Ramos (cell line): ENCODE measurements at regions not wholly inside any gene's neighbourhood (a gene's known extent, or its start where the extent isn't known, plus 50 kb on each side); places are given as distances from the start of the nearest gene placed in this dataset.
"Not testable (repeated sequence)": the region's sequence is repeated elsewhere in the genome, so short reads cannot be mapped to it uniquely, and the experiment has no call there.

Experiments
- in situ Hi-C: fragments of 300-500 bp; cut with MboI; formaldehyde crosslinking; loops from one replicate; pipeline ENCODE4 v1.14.3; 2022; ENCODE audit warnings: low sequenced_read_pairs; ENCODE audit not compliant: unreplicated experiment

DNA sequence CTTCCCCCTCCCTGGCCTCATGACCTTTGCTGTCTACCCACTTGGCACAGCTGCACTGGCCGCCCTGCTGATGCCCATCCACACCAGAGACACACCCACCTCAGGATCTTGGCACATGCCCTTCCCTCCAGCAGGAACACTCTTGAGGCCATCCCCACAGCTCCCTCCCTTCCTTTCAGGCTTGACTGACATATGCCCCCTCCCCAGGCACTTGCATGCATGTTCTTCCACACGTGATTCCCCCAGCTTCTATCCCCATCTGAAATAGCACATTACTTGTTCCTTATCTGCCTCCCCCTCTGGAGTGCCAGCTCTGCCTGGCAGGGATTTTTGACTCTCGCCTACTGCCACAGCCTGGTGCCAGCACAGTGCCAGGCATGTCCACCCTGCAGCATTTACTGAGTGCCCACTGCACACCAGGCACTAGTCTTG, 98.5 kb upstream of the SLC25A33 start:
- in situ Hi-C loops: no loop called here

DNA sequence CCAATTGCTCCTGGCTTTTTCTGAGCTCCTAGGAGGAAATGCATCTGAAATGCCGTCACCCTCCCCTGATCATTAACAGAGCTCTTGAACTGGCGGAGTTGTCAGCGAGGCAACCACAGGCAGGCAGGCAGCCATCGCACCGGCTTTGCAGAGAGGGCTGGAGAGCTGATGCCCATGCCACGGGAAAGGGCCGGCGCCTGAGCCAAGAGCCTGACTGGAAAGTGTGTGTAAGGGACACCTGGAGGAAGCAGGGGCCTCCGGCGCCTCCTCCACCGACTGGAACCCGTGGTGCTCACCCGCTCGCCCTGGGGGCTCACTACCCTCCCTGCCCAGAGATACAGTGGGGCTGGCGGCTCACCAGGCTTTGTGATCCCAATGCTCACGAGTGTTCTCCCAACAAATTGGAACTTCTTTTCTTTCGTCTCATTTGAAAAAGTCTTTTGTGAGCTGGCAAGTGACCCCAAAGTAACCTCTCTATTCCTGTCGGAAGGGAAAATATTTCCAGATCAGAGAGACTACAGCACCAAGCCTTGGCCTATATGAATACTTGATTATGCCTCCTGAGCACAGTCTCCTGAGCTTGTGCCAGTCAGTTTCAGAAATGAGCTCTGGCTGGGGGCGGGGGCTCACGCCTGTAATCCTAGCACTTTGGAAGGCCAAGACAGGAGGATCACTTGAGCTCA, 97.7 kb upstream of the SLC25A33 start:
- in situ Hi-C loops: no loop called here

DNA sequence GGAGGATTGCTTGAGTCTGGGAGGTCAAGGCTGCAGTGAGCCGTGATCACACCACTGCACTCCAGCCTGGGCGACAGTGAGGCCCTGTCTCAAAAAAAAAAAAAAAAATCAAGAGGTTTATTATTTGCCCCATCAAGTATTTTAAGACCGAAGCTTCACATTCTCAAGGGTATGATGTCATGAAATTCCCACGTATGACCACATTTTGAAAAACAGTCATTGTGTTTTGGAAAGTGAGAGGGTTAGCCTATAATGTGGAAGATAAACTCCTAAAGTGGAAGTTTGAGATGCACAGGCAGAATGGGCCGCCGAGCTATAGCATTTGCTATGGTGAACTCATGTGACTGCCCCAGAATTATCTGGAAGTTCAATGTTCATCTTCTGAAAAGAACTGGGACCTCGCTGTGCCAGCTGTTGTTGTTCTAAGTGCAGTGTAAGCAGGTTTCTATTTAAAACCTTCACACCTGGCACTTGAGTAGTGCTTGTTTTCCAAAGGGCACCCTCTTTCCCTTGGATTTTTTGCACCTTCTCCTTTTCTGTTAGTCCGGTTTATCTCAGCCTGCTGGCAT, 96.9 kb upstream of the SLC25A33 start:
- in situ Hi-C loops: no loop called here

DNA sequence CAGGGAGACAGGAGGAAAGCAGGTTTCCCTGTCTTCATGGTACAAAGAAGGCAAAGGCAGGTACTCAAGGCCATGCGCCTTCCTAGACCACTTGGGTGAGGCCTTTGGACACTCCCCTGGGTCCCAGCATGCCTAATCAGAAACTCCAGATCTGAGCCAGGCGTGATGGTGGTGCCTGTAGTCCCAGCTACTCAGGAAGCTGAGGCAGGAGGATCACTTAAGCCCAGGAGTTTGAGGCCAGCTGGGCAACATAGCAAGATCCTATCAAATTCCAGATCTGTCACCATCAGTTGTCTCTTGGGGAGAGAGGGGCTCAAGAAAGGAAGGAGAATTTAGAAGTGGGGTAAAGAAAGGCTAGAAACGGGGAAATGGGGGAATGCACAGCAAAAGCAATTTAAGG, 96.3 kb upstream of the SLC25A33 start:
- in situ Hi-C loops: no loop called here

DNA sequence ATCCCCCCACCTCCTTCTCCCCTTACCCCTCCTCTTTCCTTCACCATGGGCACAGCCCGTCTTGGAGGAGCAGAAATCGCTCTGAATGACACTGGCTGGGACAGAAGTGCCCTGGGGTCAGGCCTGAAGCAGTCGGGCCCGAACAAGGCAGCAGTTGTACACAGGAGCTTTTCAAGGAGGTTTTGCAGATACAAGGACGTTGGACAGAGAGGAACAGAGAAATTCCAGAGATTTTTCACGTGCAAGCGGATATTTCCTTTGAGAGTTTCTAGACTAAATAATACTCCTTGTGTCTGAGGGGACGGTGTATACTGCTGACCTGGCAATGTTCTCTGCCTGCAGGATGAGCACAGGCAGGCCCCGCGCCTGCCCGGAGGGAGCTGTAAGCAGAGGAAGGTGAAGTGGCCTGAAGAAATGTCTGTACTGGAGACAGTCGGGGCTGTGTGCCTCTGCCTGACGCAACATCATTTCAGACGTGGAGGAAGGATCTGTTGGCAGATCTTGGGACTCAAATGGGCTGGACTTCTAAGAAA, 95.3 kb upstream of the SLC25A33 start:
- in situ Hi-C loops: no loop called here

DNA sequence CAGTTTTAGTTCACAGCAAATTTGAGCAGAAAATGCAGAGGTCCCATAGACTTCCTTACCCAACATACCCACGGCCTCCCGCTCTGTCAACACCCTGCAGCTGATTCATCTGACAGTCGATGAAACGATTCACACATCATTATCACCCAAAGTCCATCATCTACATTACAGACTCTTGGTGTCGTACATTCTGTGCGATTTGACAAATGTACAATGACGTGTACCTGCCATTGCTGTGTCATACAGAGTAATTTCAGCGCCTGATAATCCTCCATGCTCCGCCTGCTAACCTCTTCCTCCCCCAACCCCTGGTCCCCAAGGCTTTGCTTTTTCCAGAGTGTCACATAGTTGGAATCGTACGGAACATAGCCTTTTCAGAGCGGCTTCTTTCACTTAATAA, 94.7 kb upstream of the SLC25A33 start:
- in situ Hi-C loops: no loop called here

DNA sequence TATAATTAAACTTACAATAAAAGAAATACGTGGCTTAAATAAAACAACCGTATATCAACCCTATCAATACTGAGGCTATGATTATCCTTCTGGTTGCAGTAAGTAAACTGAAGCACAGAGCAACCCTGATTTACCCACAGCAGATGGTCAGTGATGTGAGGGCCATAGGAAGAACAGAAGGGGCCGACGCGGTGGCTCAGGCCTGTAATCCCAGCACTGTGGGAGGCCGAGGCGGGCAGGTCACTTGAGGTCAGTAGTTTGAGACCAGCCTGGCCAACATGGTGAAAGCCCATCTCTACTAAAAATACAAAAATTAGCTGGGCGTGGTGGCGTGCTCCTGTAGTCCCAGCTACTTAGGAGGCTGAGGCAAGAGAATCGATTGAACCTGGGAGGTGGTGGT, 94.2 kb upstream of the SLC25A33 start:
- in situ Hi-C loops: not testable (repeated sequence)

DNA sequence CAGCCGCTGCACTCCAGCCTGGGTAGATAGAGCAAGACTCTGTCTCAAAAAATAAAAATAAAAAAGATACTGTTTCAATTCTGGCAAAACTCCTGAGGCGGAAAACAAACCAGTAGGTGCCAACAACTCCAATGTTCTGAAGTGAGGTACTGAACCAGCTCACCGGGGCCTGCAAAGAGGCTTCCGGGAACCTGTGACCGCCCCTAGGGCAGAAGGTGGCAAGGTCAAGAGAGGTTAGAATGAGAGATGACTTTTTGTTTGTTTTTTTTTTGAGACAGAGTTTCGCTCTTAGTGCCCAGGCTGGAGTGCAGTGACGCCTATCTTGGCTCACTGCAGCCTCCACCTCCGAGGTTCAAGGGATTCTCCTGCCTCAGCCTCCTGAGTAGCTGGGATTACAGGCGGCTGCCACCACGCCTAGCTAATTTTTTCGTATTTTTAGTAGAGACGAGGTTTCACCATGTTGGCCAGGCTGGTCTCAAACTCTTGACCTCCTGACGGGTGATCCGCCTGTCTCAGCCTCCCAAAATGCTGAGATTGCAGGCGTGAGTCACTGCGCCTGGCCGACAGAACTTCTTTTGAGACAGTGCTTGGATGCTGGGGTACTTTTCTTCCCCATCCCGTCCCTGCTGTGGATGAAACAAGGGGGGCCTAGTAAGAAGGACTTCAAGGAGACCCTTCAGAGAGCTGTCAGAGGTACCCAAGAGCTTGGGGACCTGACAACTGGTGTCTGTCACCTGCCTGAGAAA, 91.9 kb upstream of the SLC25A33 start:
- in situ Hi-C loops: no loop called here

DNA sequence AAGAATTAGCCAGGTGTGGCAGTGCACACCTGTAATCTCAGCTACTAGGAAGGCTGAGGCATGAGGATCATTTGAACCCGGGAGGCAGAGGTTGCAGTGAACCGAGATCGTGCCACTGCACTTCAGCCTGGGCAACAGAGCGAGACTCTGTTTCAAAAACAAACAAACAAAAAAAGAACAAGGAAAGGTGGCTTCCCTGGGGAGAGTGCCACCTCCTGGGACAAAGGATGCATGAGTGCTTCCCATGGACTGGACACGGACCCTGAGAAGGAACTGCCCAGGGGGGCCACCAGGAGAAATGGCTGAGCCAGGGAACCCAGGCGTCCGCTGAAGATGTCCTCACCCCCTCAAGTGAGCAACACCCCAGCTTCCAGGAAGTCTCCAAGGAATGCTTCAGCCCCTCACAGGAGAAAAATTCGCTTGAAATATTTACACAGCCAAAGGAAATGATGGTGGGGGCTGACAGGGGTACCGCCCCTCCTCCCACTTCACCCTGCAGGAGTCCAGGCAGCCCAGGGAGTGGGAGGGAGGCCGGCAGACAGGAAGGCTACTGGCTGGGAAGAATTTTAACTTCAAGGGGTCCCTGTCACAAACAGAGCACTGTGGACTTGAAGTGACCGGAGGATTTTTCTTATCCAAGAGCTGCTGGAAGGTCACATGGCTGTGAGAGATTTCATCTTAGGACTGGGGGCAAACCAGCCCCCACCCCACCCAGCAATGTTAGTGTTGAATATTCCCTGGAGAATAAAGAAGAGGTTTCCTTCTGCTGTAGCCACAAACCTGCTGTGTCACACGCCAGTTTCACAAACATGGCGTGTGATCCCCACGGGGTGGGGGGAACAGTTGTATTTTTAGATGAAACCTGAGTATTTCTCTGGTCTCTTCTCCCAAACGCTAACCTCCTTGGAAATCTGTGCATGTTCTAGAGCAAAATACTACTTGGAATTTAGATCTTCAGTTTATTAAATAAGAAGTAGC, 90.8 kb upstream of the SLC25A33 start:
- in situ Hi-C loops: no loop called here

DNA sequence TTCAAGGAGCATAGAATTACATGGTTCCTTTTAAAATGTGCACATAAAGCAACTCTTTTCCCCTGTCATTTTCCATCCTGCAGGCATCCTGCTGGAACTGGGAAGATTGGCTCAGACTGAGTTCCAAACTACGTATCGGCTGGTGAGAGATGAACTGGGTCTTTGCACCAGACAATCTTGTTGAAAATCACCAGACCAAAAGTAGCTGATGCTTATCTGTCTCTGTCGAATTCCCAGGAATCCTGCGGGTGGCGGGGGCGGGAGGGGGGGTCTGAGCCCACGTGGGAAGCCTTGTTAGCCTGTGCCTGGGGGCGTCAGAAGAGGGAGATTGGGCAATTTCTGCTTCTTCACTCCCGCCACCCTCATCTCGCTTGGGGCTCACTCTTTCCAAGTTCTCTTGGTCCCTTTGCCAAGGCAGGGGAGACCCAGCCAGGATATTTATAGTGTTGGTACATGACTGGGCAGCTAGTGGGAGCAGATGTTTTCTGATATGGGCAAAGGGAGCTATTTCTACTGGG, 90.1 kb upstream of the SLC25A33 start:
- in situ Hi-C loops: no loop called here

DNA sequence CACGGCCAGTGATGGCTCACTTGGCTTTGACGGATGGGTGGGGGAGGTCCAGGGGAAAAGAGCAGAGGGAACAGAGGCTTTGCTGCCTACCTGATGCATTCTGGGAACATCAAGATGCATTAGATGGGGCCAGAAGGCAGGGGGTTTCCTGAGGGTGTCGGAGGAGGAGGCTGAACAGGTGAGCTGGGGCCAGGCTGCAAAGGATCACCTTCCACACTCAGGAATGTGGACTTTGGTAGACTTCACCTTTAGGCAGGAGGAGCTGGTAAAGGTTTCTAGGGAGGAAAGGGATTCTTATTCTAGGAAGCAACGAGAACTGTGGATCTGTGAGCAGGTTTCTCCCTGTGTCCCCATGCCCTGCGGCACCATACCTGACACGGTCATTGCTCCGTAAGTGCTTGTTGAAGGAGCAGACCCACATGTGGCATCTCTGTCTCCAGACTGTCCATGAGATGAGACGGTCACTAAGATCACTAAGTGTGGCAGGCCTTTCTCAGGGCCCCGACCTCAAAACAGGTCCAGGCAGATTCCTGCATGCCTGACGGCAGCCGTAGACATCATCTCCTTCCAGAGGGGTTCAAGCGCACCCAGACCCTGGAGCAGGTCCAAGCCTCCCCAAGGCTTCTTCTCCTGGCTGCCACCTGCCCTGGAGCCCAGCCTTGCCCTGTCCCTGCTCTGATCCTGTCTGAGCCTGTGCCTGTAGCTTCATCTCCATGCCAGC, 89.1 kb upstream of the SLC25A33 start:
- in situ Hi-C loops: no loop called here

DNA sequence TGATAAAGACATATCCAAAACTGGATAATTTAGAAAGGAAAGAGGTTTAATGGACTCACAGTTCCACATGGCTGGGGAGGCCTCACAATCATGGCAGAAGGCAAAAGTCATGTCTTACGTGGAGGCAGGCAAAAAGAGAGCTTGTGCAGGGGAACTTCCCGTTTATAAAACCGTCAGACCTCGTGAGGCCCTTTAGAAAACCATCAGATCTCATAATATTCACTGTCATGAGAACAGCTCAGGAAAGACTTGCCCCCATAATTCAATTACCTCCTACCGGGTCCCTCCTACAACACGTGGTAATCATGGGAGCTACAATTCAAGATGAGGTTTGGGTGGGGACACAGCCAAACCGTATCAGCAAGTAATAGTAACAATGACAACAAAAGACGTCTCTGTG, 88.2 kb upstream of the SLC25A33 start:
- in situ Hi-C loops: no loop called here

DNA sequence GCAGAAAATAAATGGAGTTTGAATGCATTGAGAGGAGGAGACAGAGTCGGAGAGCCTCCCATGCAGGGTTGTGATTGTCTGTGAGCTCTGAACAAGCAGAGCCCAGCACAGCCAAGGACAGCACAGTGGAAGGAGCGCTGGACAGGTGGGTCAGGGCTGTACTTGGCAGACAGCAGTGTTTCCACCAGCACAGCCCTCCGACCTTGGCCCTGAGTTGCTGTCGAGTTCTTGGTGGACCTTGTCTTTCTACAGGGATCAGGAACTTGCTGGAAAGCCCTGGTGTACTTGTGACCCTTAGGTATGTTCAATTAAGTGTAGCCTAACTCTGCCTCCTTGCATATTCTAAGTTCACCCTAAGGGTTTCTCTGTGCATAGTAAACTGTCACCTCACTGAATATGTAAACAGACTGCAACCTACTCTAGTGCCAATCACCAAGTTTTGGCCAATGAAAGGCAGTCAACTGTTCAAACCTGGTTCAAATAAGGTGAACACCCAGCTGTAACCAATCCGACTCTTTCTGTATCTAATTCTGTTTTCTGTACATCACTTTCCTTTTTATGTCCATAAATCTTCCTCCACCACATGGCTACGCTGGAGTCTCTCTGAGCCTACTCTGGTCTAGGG, 86.6 kb upstream of the SLC25A33 start:
- in situ Hi-C loops: no loop called here

DNA sequence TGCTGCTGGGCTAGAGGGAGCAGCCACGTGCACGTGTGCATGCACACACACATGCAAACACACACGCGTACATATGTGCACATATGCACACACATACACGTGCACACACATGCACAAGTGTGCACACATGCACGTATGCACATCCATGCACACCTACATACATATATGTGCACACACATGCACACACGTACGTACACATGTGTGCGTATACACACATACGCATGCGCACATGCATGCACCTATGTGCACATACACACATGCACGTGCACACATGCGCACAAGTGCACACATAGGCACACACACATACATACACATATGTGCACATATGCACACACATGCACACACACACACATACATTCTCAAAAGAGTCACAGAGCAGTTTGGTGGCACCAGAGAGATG, 85.9 kb upstream of the SLC25A33 start:
- in situ Hi-C loops: no loop called here

DNA sequence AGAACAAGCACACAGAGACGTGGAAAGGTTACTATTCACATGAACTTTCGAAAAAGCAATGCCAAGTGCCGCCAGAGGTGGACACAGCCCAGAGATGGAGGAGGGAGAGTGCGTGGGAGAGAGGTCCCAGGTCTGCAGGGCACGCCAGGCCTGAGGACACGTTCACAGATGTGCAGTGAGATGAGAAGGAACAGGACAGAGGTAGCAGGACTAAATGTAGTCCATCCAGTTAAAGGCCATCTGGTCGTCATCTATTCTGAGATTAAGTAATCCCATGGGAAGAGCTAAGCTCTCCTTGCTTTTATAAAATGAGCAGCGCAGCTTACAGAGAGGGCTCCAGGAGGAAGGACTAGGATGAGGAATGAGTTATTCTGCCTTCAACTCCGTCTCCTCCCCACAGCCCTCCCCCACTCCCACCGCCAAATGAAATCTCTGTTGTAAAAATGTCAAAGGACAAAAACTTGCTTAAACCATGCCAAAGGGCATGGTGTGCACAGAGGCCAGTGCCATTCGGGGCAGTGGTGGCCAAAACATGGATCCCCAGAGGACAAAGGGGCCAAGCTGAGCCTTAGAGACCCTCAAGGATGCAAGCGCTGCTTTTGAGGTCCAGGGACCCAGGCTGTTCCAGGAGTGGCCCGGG, 85.4 kb upstream of the SLC25A33 start:
- in situ Hi-C loops: no loop called here

DNA sequence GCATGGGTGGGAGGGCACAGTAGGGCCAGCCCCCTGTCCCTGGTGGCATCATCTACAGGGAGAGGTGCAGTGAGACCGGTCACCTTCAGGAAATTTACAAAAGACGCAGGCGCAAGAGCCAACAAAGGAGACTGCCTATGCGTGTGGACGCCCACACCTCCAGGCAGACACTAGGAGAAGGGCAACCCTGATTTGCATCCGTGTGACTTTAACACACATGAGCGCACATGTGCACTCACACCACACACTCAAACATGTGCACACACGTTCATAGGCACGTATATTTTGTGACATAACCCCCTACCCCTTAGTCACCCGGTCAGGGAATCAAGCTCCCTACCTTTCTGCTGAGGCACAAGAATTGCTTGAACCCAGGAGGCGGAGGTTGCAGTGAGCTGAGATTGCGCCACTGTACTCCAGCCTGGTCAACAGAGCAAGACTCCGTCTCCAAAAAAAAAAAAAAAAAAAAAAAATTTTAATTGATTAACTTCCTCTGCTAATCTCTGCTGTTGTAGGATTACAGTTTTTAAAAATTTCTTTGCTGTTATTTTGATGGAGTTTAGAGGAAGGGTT, 84.7 kb upstream of the SLC25A33 start:
- in situ Hi-C loops: loop anchor here (5.0 kb wide), 1 partner anchor 167 kb away; no protein-coding TSS in a partner anchor

DNA sequence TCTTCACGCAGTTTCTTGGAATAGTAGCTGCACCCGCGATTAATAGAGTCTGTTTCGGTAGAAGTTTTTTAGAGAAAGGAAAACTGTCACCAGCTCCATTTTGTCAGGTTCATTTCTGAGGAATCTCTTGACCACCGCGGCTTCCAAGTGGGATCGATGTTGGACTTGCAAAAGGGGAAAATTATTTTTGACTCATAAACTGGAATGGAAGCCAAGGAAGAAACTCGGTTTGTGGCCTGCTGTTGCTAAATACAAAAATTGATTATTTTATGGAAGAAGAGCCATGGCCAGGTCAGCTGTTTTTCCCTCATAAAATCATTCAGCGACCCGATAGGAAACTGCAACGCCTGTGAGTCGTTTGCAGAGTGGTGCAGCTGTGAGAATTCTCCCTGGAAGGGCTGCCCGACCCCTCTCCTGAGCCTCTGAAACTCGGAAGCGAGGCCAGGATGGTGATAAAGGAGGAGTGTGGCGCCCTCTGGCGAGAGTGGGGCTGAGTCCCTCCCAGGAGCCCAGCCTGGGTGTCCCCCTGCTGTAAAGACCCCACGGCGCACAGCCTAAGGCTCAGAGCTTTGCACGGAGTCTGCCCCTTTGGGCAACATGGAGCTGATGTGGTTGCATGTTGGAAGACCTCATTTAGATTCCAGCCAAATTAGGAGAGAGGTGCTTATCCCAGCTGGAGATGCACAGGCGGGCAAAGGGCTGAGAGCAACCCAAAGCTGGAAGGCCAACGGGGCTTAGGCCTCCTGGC, 83.6 kb upstream of the SLC25A33 start:
- in situ Hi-C loops: loop anchor here (5.0 kb wide), 1 partner anchor 168 kb away; no protein-coding TSS in a partner anchor
